GM10266 (cell line): ENCODE measurements at regions not wholly inside any gene's neighbourhood (a gene's known extent, or its start where the extent isn't known, plus 50 kb on each side); places are given as distances from the start of the nearest gene placed in this dataset.
"Not testable (repeated sequence)": the region's sequence is repeated elsewhere in the genome, so short reads cannot be mapped to it uniquely, and the experiment has no call there.

Experiments used
- DNase-seq: peaks from one replicate; pipeline ENCODE4 v3.0.0; 2012; ENCODE audit errors: extremely low spot score
- CTCF ChIP-seq: IDR thresholded peaks from 2 replicates; pipeline ENCODE4 v1.5.1; 2012; ENCODE audit warnings: mild to moderate bottlenecking, low read depth; ENCODE audit not compliant: control insufficient read depth, insufficient read depth; ENCODE audit errors: missing control alignments

- DNase-seq, result no peak
- TF ChIP-seq CTCF, result no peak
Measured at GRCh38 chrY:18889548-18889947, 116.0 kb upstream of the HSFY2 start.

GRCh38 chrY:18884748-18885147, 111.2 kb upstream of the HSFY2 start:
- no peak for DNase-seq
- no peak for TF ChIP-seq CTCF

GRCh38 chrY:18869145-18869544, 95.6 kb upstream of the HSFY2 start:
- DNase-seq, result not testable (repeated sequence)

GRCh38 chrY:18866887-18867551, 93.5 kb upstream of the HSFY2 start:
- not testable (repeated sequence) for DNase-seq

- not testable (repeated sequence) for DNase-seq
Measured at GRCh38 chrY:18860856-18861255, 87.3 kb upstream of the HSFY2 start.

GRCh38 chrY:18858484-18859191, 85.1 kb upstream of the HSFY2 start:
- not testable (repeated sequence) for DNase-seq

- not testable (repeated sequence) for DNase-seq
Measured at GRCh38 chrY:18855184-18855583, 81.6 kb upstream of the HSFY2 start.

- DNase-seq, result not testable (repeated sequence)
Measured at GRCh38 chrY:18853323-18853722, 79.8 kb upstream of the HSFY2 start.

- DNase-seq, result not testable (repeated sequence)
Measured at GRCh38 chrY:18836643-18837042, 63.1 kb upstream of the HSFY2 start.
